ENCODE measurements at regions not wholly inside any gene's neighbourhood (a gene's known extent, or its start where the extent isn't known, plus 50 kb on each side); places are given as distances from the start of the nearest gene placed in this dataset.
"Not testable (repeated sequence)": the region's sequence is repeated elsewhere in the genome, so short reads cannot be mapped to it uniquely, and the experiment has no call there.

- no peak for DNase-seq
Measured at GRCh38 chrX:139026811-139027210, 315.3 kb upstream of the FGF13 start.

- DNase-seq: no peak
Measured at GRCh38 chrX:139026406-139026805, 314.9 kb upstream of the FGF13 start.

DNA sequence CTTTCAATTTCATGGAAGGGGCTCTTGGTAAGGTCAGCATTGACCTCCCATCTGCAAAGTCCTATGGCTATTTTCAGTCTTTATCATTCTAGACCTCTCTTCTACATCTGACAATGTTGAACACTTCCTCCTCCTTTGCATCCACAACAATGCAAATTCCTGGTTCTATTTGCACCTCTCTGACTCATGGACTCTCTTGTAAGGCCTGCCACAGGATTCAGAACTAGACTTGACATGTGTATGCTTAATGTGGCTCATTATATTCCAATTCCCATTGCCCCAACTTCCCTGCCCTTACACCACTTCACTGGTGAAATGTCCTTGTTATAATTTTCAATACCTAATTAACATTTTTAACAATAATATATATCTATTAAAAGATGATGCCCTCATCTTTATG, 314.3 kb upstream of the FGF13 start:
- DNase-seq: no peak

GRCh38 chrX:139023531-139023930, 312.0 kb upstream of the FGF13 start:
- DNase-seq: no peak

DNA sequence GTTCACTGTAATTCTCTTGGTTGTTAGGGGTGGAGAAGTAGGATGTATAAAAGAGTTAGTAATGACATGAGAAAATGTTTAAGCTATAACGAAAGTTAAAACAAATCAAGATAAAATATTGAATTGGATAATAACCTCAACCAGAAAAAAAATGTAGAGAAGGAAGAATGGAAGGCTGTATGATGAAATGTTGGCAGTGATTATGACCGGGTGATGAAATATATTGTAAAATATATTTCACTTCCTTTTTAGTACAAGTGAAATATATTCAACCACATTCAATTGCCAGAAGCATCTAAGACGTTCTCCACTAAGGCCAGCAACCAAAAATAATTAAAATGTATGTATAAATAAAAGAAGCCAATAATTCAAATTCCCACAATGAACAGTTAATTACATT, 309.3 kb upstream of the FGF13 start:
- DNase-seq: no peak

GRCh38 chrX:139018436-139018835, 306.9 kb upstream of the FGF13 start:
- no peak for DNase-seq

GRCh38 chrX:139015627-139016026, 304.1 kb upstream of the FGF13 start:
- DNase-seq: no peak

GRCh38 chrX:139008185-139008584, 296.7 kb upstream of the FGF13 start:
- DNase-seq: no peak

DNA sequence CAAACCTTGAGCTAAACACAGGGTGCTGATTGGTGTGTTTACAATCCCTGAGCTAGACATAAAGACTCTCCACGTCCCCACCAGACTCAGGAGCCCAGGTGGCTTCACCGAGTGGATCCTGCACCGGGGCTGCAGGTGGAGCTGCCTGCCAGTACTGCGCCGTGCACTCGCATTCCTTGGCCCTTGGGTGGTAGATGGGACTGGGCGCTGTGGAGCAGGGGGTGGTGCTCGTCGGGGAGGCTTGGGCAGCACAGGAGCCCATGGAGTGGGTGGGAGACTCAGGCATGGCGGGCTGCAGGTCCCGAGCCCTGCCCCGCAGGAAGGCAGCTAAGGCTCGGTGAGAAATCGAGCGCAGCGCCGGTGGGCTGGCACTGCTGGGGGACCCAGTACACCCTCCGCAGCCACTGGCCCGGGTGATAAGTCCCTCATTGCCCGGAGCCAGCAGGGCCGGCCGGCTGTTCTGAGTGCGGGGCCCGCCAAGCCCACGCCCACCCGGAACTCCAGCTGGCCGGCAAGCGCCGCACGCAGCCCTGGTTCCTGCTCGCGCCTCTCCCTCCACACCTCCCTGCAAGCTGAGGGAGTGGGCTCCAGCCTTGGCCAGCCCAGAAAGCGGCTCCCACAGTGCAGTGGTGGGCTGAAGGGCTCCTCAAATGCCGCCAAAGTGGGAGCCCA, 292.5 kb upstream of the FGF13 start:
- DNase-seq: not testable (repeated sequence)

- no peak for DNase-seq
Measured at GRCh38 chrX:139002319-139002718, 290.8 kb upstream of the FGF13 start.

DNA sequence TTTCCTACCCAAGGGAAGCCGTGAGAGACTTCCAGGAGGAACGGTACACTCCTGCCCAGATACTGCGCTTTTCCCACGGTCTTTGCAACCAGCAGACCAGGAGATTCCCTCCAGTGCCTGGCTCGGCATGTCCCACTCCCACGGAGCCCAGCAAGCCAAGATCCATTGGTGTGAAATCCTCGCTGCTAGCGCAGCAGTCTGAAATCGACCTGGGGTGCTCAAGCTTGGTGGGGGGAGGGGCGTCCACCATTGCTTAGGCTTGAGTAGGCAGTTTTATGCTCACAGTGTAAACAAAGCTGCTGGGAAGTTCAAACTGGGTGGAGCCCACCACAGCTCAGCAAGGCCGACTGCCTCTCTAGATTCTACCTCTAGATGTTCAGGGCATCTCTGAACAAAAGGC, 284.8 kb upstream of the FGF13 start:
- DNase-seq: no peak

- no peak for DNase-seq
Measured at GRCh38 chrX:138995458-138995857, 283.9 kb upstream of the FGF13 start.

- DNase-seq: not testable (repeated sequence)
Measured at GRCh38 chrX:138990425-138990824, 278.9 kb upstream of the FGF13 start.

- no peak for DNase-seq
Measured at GRCh38 chrX:138986866-138987265, 275.3 kb upstream of the FGF13 start.

DNA sequence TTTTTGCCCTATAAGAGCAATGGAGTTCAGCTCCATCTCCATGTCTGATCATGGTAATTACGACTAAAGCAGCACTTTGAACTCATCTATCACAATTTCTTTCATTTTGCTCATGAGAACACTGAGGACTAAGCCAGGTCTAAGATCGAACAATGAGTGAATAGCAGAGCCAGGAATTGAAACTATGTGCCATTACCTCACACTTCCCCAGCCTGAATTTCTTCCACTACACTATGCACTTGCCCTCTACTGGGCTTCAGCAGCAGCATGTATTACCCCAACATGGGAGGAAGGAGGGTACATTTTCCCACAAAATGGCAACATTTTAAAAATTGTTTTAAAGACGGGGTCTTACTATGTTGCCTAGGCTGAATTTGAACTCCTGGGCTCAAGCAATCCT, 274.7 kb upstream of the FGF13 start:
- no peak for DNase-seq

- no peak for DNase-seq
Measured at GRCh38 chrX:138982365-138982764, 270.8 kb upstream of the FGF13 start.

GRCh38 chrX:138964501-138964900, 253.0 kb upstream of the FGF13 start:
- DNase-seq: no peak

DNA sequence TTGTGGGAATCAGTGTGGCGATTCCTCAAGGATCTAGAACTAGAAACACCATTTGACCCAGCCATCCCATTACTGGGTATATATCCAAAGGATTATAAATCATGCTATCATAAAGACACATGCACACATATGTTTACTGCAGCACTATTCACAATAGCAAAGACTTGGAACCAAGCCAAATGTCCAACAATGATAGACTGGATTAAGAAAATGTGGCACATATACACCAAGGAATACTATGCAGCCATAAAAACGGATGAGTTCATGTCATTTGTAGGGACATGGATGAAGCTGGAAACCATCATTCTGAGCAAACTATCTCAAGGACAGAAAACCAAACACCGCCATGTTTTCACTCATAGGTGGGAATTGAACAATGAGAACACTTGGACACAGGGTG, 250.9 kb upstream of the FGF13 start:
- DNase-seq: not testable (repeated sequence)

DNA sequence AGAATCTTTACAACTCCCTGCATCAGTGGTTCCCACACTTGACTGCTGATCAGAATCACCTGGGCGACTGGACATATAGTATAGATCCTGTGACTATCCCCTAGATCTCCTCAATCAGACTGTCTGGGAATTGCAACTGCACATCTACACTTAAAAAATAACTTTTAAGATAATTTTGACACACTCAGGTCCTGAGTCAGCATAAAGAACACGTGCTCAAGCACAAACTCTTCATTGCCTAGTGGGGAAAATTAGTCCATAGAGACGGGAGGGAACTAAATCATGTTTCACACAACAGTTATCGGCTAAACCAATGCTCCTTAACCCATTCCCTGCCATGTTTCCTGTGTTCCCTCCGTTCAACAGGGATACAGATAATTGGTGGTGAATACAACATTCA, 243.5 kb upstream of the FGF13 start:
- DNase-seq: no peak

GRCh38 chrX:138946926-138947325, 235.4 kb upstream of the FGF13 start:
- no peak for DNase-seq

DNA sequence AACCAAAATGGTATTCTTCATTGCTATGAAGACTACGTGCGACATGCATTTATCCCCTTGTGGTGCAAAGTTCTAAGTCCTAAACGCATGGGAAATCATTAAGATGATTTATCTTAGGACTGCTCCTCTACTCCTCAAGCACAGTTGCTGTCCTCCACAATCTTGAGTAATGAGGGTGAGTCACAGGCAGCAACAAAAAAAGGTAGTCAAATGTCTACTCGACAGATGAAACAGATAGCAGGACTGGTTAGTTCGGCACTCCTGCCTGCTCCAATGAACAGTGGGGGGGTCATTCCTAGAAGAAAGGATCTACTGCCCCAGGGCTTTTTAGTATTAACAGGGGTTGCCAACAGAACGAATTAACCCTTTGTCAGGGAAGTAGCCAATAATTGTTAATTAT, 233.7 kb upstream of the FGF13 start:
- DNase-seq: no peak

DNA sequence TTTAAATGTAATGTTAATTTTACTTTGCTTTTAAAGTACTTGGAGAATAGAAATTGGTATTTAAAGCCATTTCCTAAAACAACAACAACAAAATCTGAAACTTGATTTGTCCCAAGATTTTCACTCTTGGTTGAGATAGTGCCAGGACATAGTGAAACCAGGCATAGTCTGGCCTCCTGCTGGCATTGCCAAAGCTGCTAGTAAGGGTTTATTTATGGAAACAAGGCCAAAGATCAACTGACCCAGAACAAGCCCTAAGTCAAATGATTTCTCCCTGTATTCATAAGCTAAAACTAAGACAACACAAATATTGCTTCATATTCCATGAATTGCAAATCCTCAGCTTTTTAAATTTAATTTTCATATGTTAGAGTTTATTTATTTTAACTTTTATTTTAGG, 227.5 kb upstream of the FGF13 start:
- no peak for DNase-seq

GRCh38 chrX:138938003-138938402, 226.5 kb upstream of the FGF13 start:
- no peak for DNase-seq

DNA sequence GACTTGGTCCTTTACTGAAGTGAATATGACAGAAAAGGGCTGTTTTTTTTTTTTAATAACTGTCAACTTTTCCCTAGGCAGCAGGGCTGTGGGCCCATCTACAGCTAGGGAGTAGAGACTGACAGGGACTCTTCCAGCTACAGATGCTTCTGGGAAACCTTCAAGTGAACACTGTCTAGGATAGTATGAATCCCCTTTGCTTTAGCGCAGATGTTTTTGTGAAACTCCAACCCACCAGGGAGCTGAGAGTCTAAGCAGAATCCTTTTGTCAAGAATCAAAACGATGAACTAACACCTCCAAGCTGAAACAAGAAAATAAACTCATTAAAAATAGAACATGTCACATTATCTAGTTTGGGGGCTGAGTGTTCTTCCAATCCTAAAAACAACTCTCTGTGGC, 219.7 kb upstream of the FGF13 start:
- DNase-seq: no peak

DNA sequence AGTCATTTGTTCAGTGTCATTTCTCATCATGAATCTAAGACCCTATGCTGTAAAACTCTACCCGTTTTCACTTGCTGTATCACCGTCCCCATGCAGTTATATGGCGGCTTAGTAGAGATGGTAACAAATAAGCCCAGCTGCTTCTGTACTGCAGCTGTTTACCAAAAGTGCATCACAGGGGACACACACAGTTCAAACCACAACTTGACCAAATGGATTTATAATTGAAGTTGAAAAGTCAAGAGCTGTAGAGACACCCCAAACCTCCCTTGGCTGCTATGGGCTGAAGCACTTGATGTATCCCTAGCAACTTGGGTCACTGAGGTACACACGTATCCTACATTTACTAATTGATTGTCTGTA, 219.0 kb upstream of the FGF13 start:
- no peak for DNase-seq

All from renal pelvis (tissue), 1 donor.